C4-2B (cell line): ENCODE measurements at regions not wholly inside any gene's neighbourhood (a gene's known extent, or its start where the extent isn't known, plus 50 kb on each side); places are given as distances from the start of the nearest gene placed in this dataset.

ENCODE experiments used
- ZFX ChIP-seq: fragments of 450-650 bp; IDR thresholded peaks from 2 replicates; pipeline ENCODE4 v1.6.1; 2017
- TF ChIP-seq, protein P1 (sequence below): fragments of 450-650 bp; conservative IDR thresholded peaks from 2 replicates; pipeline ENCODE4 v1.5.1; 2017; ENCODE audit warnings: mild to moderate bottlenecking

GRCh38 chr3:67916353-67916752 lies 261.9 kb upstream of the SUCLG2 start:
- TF ChIP-seq, protein P1, sequence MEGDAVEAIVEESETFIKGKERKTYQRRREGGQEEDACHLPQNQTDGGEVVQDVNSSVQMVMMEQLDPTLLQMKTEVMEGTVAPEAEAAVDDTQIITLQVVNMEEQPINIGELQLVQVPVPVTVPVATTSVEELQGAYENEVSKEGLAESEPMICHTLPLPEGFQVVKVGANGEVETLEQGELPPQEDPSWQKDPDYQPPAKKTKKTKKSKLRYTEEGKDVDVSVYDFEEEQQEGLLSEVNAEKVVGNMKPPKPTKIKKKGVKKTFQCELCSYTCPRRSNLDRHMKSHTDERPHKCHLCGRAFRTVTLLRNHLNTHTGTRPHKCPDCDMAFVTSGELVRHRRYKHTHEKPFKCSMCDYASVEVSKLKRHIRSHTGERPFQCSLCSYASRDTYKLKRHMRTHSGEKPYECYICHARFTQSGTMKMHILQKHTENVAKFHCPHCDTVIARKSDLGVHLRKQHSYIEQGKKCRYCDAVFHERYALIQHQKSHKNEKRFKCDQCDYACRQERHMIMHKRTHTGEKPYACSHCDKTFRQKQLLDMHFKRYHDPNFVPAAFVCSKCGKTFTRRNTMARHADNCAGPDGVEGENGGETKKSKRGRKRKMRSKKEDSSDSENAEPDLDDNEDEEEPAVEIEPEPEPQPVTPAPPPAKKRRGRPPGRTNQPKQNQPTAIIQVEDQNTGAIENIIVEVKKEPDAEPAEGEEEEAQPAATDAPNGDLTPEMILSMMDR, result no peak
- no peak for TF ChIP-seq ZFX
